H9 (cell line): ENCODE measurements at regions not wholly inside any gene's neighbourhood (a gene's known extent, or its start where the extent isn't known, plus 50 kb on each side); places are given as distances from the start of the nearest gene placed in this dataset.

Source experiments
- DNase-seq: peaks from one replicate; pipeline ENCODE4 v3.0.0-alpha.2; 2017
- H2AFZ ChIP-seq: one replicate; pipeline ENCODE4 v1.6.1; 2013; ENCODE audit warnings: mild to moderate bottlenecking, low read length, control low read depth, moderate library complexity
- H2AK5ac ChIP-seq: 2 replicates; pipeline ENCODE4 v1.6.1; 2013; ENCODE audit warnings: low read length, control low read depth, mixed read lengths; ENCODE audit not compliant: insufficient read length
- H2BK120ac ChIP-seq: one replicate; pipeline ENCODE4 v1.6.1; 2013; ENCODE audit warnings: low read depth, mild to moderate bottlenecking, low read length, control low read depth, inconsistent platforms; ENCODE audit not compliant: poor library complexity, severe bottlenecking
- H2BK12ac ChIP-seq: 2 replicates; pipeline ENCODE4 v1.6.1; 2013; ENCODE audit warnings: low read length, control low read depth, mixed read lengths, low read depth; ENCODE audit not compliant: insufficient read length
- H2BK15ac ChIP-seq: 2 replicates; pipeline ENCODE4 v1.6.1; 2013; ENCODE audit warnings: low read depth, low read length, control low read depth
- H2BK20ac ChIP-seq: one replicate; pipeline ENCODE4 v1.6.1; 2013; ENCODE audit warnings: low read depth, mild to moderate bottlenecking, low read length, control low read depth, inconsistent platforms; ENCODE audit not compliant: poor library complexity, severe bottlenecking
- H2BK5ac ChIP-seq: 2 replicates; pipeline ENCODE4 v1.6.1; 2013; ENCODE audit warnings: low read length, control low read depth, mixed read lengths; ENCODE audit not compliant: insufficient read length
- H3K14ac ChIP-seq: 2 replicates; pipeline ENCODE4 v1.6.1; 2013; ENCODE audit warnings: low read length, control low read depth; ENCODE audit not compliant: insufficient read depth
- H3K18ac ChIP-seq: 2 replicates; pipeline ENCODE4 v1.6.1; 2013; ENCODE audit warnings: low read depth, mild to moderate bottlenecking, mixed read lengths, low read length, control low read depth; ENCODE audit not compliant: insufficient read length
- H3K23ac ChIP-seq: 2 replicates; pipeline ENCODE4 v1.6.1; 2013; ENCODE audit warnings: low read length, control low read depth, mixed read lengths, low read depth; ENCODE audit not compliant: insufficient read length
- H3K23me2 ChIP-seq: 2 replicates; pipeline ENCODE4 v1.6.1; 2013; ENCODE audit warnings: low read depth, mild to moderate bottlenecking, mixed read lengths, low read length, control low read depth; ENCODE audit not compliant: insufficient read length, poor library complexity, severe bottlenecking
- H3K27ac ChIP-seq: 2 replicates; pipeline ENCODE4 v1.5.1; 2013; ENCODE audit warnings: low read length, control low read depth, mixed read lengths, low read depth; ENCODE audit not compliant: insufficient read length
- H3K27me3 ChIP-seq: 2 replicates; pipeline ENCODE4 v1.6.1; 2013; ENCODE audit warnings: low read length, control low read depth, inconsistent platforms; ENCODE audit not compliant: insufficient read depth
- H3K4ac ChIP-seq: 2 replicates; pipeline ENCODE4 v1.6.1; 2013; ENCODE audit warnings: low read depth, mild to moderate bottlenecking, control low read depth, inconsistent platforms, low read length, moderate library complexity
- H3K4me1 ChIP-seq: 2 replicates; pipeline ENCODE4 v1.6.1; 2013; ENCODE audit warnings: low read length, control low read depth, inconsistent platforms; ENCODE audit not compliant: insufficient read depth
- H3K4me2 ChIP-seq: 2 replicates; pipeline ENCODE4 v1.6.1; 2013; ENCODE audit warnings: low read length, control low read depth, mixed read lengths; ENCODE audit not compliant: insufficient read length, insufficient read depth
- H3K56ac ChIP-seq: 2 replicates; pipeline ENCODE4 v1.6.1; 2013; ENCODE audit warnings: low read depth, mild to moderate bottlenecking, mixed read lengths, low read length, control low read depth; ENCODE audit not compliant: insufficient read length
- H3K79me1 ChIP-seq: 2 replicates; pipeline ENCODE4 v1.6.1; 2013; ENCODE audit warnings: low read depth, mild to moderate bottlenecking, moderate library complexity, low read length, control low read depth, inconsistent platforms; ENCODE audit not compliant: insufficient read depth, poor library complexity, severe bottlenecking
- H3K79me2 ChIP-seq: 2 replicates; pipeline ENCODE4 v1.6.1; 2013; ENCODE audit warnings: low read length, control low read depth, inconsistent platforms; ENCODE audit not compliant: insufficient read depth
- H3K9ac ChIP-seq: 2 replicates; pipeline ENCODE4 v1.6.1; 2013; ENCODE audit warnings: low read length, control low read depth, mixed read lengths; ENCODE audit not compliant: insufficient read length; ENCODE audit errors: extremely low read depth
- H3K9me3 ChIP-seq: one replicate; pipeline ENCODE4 v1.6.1; 2013; ENCODE audit warnings: low read depth, low read length, inconsistent platforms; ENCODE audit not compliant: control insufficient read depth
- H3T11ph ChIP-seq: one replicate; pipeline ENCODE4 v1.6.1; 2013; ENCODE audit warnings: mild to moderate bottlenecking, low read length, control low read depth, inconsistent platforms
- H4K20me1 ChIP-seq: one replicate; pipeline ENCODE4 v1.6.1; 2013; ENCODE audit not compliant: control insufficient read depth, insufficient read length, insufficient read depth
- H4K5ac ChIP-seq: 2 replicates; pipeline ENCODE4 v1.6.1; 2013; ENCODE audit warnings: low read depth, mild to moderate bottlenecking, mixed read lengths, low read length, control low read depth; ENCODE audit not compliant: insufficient read length
- H4K8ac ChIP-seq: replicated peaks from 2 replicates; pipeline ENCODE4 v1.6.1; 2013; ENCODE audit warnings: low read length, control low read depth, mixed read lengths, low read depth; ENCODE audit not compliant: insufficient read length
- H4K91ac ChIP-seq: 2 replicates; pipeline ENCODE4 v1.6.1; 2013; ENCODE audit warnings: low read depth, mild to moderate bottlenecking, moderate library complexity, mixed read lengths, low read length, control low read depth; ENCODE audit not compliant: insufficient read length
- H3K27ac Mint-ChIP-seq, 3 experiments: 2 replicates in 2 of 3; 3 replicates in 1 of 3; pipeline ENCODE4 v1.8.0; 2020 to 2021; ENCODE audit warnings: mixed read lengths in 3 of 3, mild to moderate bottlenecking in 1 of 3, moderate library complexity in 1 of 3
- H3K27me3 Mint-ChIP-seq: 2 replicates; pipeline ENCODE4 v1.8.0; 2021; ENCODE audit warnings: low read depth, mild to moderate bottlenecking, moderate library complexity, mixed read lengths
- H3K36me3 Mint-ChIP-seq, 3 experiments: 2 replicates in 2 of 3; 3 replicates in 1 of 3; pipeline ENCODE4 v1.8.0; 2020 to 2021; ENCODE audit warnings: low read depth in 3 of 3, mixed read lengths in 3 of 3; ENCODE audit not compliant: insufficient read depth in 1 of 3
- H3K4me1 Mint-ChIP-seq, 2 experiments: 2 replicates each; pipeline ENCODE4 v1.8.0; 2020; ENCODE audit warnings: mixed read lengths in 2 of 2
- H3K4me3 Mint-ChIP-seq, 2 experiments: 2 replicates in 1 of 2; 3 replicates in 1 of 2; pipeline ENCODE4 v1.8.0; 2020 to 2021; ENCODE audit warnings: mild to moderate bottlenecking in 2 of 2, mixed read lengths in 2 of 2, moderate library complexity in 1 of 2
- H3K9me3 Mint-ChIP-seq, 2 experiments: 2 replicates in 1 of 2; 3 replicates in 1 of 2; pipeline ENCODE4 v1.8.0; 2020; ENCODE audit warnings: mild to moderate bottlenecking in 2 of 2, mixed read lengths in 2 of 2, moderate library complexity in 1 of 2
- WGBS: extraction: QIAGEN DNeasy Blood & Tissue Kit; methylation state at CpG from one replicate; pipeline ENCODE4 v1.1.7; 2013; ENCODE audit warnings: missing lambda C conversion rate, low lambda C conversion rate, mixed read lengths; ENCODE audit not compliant: insufficient read length; ENCODE audit errors: extremely low coverage; 5-methylcytosine and 5-hydroxymethylcytosine counted together
- TF ChIP-seq, protein P1 (sequence below): fragments of 200-600 bp; sonication (generic); conservative IDR thresholded peaks from 3 replicates; pipeline ENCODE4 v1.8.0; 2021; ENCODE audit warnings: antibody characterized with exemption, mild to moderate bottlenecking

DNA sequence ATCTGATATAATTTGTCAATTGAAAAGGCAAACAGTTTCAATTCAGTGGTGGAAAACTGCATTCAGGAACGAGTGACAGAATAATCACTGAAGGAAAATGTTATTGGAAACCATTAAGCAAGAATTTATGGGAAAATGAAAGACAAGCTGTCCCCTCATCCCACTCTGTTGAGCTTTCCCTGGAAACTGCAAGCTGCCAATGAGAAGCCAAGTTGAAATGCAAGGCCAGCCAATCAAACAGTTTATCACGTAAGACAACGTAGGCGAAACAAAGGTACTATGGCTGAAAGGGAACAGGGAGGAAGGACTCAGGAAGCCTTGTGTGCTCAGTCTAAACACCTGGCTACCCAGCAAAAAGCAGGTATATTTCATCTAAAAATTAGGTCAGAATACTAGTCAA is 187.9 kb upstream of the ATP10A start:
- no peak overlapping the region for H4K8ac ChIP-seq
- no peak overlapping the region for H3K23ac ChIP-seq
- peaks cover 1% of the 10 kb centered on the region for H3K27me3 Mint-ChIP-seq
- no peak overlapping the region for H2BK15ac ChIP-seq
- H2AFZ ChIP-seq: no peak overlapping the region
- no peak overlapping the region for H4K5ac ChIP-seq
- TF ChIP-seq, protein P1, sequence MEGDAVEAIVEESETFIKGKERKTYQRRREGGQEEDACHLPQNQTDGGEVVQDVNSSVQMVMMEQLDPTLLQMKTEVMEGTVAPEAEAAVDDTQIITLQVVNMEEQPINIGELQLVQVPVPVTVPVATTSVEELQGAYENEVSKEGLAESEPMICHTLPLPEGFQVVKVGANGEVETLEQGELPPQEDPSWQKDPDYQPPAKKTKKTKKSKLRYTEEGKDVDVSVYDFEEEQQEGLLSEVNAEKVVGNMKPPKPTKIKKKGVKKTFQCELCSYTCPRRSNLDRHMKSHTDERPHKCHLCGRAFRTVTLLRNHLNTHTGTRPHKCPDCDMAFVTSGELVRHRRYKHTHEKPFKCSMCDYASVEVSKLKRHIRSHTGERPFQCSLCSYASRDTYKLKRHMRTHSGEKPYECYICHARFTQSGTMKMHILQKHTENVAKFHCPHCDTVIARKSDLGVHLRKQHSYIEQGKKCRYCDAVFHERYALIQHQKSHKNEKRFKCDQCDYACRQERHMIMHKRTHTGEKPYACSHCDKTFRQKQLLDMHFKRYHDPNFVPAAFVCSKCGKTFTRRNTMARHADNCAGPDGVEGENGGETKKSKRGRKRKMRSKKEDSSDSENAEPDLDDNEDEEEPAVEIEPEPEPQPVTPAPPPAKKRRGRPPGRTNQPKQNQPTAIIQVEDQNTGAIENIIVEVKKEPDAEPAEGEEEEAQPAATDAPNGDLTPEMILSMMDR: no peak
- H3K4me2 ChIP-seq: no peak overlapping the region
- H3K56ac ChIP-seq: no peak overlapping the region
- H3K9ac ChIP-seq: no peak overlapping the region
- no peak overlapping the region for H3T11ph ChIP-seq
- H3K4ac ChIP-seq: no peak overlapping the region
- no peaks in the 10 kb centered on the region for H3K23me2 ChIP-seq
- no peaks in the 10 kb centered on the region for H3K36me3 Mint-ChIP-seq
- no peak overlapping the region for H3K14ac ChIP-seq
- no peak overlapping the region for H3K4me3 Mint-ChIP-seq
- H3K27ac ChIP-seq: no peak overlapping the region
- no peaks in the 10 kb centered on the region for H3K4me1 ChIP-seq
- H2AK5ac ChIP-seq: no peak overlapping the region
- no peaks in the 10 kb centered on the region for H4K20me1 ChIP-seq
- no peak overlapping the region for H3K27ac Mint-ChIP-seq
- no peaks in the 10 kb centered on the region for H3K79me1 ChIP-seq
- WGBS: no CpG with 5 or more reads among the region's 4 CpGs
- H3K9me3 Mint-ChIP-seq: no peaks in the 10 kb centered on the region; a peak in 1 of 5 replicates
- DNase-seq: no peak
- H4K91ac ChIP-seq: no peak overlapping the region
- H2BK5ac ChIP-seq: no peak overlapping the region
- H3K79me2 ChIP-seq: no peaks in the 10 kb centered on the region
- H2BK120ac ChIP-seq: no peak overlapping the region
- no peak overlapping the region for H2BK12ac ChIP-seq
- no peaks in the 10 kb centered on the region for H3K27me3 ChIP-seq
- no peaks in the 10 kb centered on the region for H3K9me3 ChIP-seq
- no peak overlapping the region for H3K18ac ChIP-seq
- no peak overlapping the region for H2BK20ac ChIP-seq
- peaks cover 6 to 14% of the 10 kb centered on the region in 2 experiments; a peak in 3 of 4 replicates for H3K4me1 Mint-ChIP-seq
